H1 (cell line): ENCODE measurements at regions not wholly inside any gene's neighbourhood (a gene's known extent, or its start where the extent isn't known, plus 50 kb on each side); places are given as distances from the start of the nearest gene placed in this dataset.

ENCODE experiments used
- CTCF ChIA-PET: fragments of 300-600 bp; sonication (Branson Sonifier 250); formaldehyde crosslinking; loops from one replicate; lab custom pipeline; 2021; ENCODE audit not compliant: partially characterized antibody; lab: Charles Lee
- POLR2A ChIA-PET: fragments of 300-600 bp; sonication (Branson Sonifier 250); formaldehyde crosslinking; loops from one replicate; lab custom pipeline; 2021; ENCODE audit warnings: inconsistent platforms; ENCODE audit not compliant: partially characterized antibody; lab: Charles Lee
- DNase-seq, 2 experiments: peaks; one replicate each; pipeline versions ENCODE4 v3.0.0 to v3.0.0-alpha.2; 2010 to 2022; ENCODE audit warnings: low spot score in 2 of 2, low read depth in 1 of 2, mixed read lengths in 1 of 2
- FAIRE-seq: peaks from 2 replicates; lab custom pipeline; 2011; peaks lifted over from hg19 to GRCh38; lab: Jason Lieb, UNC
- H2AFZ ChIP-seq: 2 replicates; pipeline ENCODE4 v1.8.1; 2012; ENCODE audit warnings: low read length, inconsistent platforms
- H2AK5ac ChIP-seq: 2 replicates; pipeline ENCODE4 v1.6.1; 2013; ENCODE audit warnings: low read depth, low read length
- H2BK120ac ChIP-seq: replicated peaks from 2 replicates; pipeline ENCODE3; 2013; ENCODE audit warnings: low read depth, low read length, inconsistent platforms
- H2BK12ac ChIP-seq: 2 replicates; pipeline ENCODE4 v1.6.1; 2013; ENCODE audit warnings: low read depth, low read length
- H2BK15ac ChIP-seq: 2 replicates; pipeline ENCODE4 v1.6.1; 2013; ENCODE audit warnings: low read length
- H2BK20ac ChIP-seq: 2 replicates; pipeline ENCODE4 v1.6.1; 2013; ENCODE audit warnings: low read length
- H2BK5ac ChIP-seq: 2 replicates; pipeline ENCODE4 v1.6.1; 2013; ENCODE audit warnings: low read depth, low read length
- H3K14ac ChIP-seq: 2 replicates; pipeline ENCODE4 v1.6.1; 2013; ENCODE audit warnings: inconsistent platforms; ENCODE audit not compliant: insufficient read length
- H3K18ac ChIP-seq: 2 replicates; pipeline ENCODE4 v1.6.1; 2013; ENCODE audit warnings: low read length; ENCODE audit errors: extremely low read depth
- H3K23ac ChIP-seq: 2 replicates; pipeline ENCODE4 v1.6.1; 2013; ENCODE audit warnings: inconsistent platforms; ENCODE audit not compliant: insufficient read length
- H3K23me2 ChIP-seq: 2 replicates; pipeline ENCODE4 v1.6.1; 2013; ENCODE audit warnings: low read depth, low read length
- H3K27ac ChIP-seq: 2 replicates; pipeline ENCODE4 v1.6.1; 2011; ENCODE audit warnings: low read depth, low read length, inconsistent platforms
- H3K27me3 ChIP-seq, 4 experiments: replicated peaks in 1 of 4; 1 replicate in 1 of 4; 2 replicates in 3 of 4; pipeline versions ENCODE4 v1.6.1 to v1.8.1; 2011 to 2013; ENCODE audit warnings: low read length in 3 of 4, mild to moderate bottlenecking in 3 of 4, inconsistent platforms in 2 of 4, mixed read lengths in 2 of 4, moderate library complexity in 1 of 4; ENCODE audit not compliant: control insufficient read depth in 3 of 4, insufficient read depth in 3 of 4; ENCODE audit errors: extremely low read depth in 1 of 4
- H3K36me3 ChIP-seq, 4 experiments: 2 replicates each; pipeline versions ENCODE4 v1.6.1 to v1.8.1; 2011 to 2013; ENCODE audit warnings: mild to moderate bottlenecking in 4 of 4, low read length in 3 of 4, moderate library complexity in 2 of 4, control low read depth in 1 of 4, inconsistent platforms in 1 of 4; ENCODE audit not compliant: insufficient read depth in 4 of 4, control insufficient read depth in 2 of 4
- H3K4ac ChIP-seq: replicated peaks from 2 replicates; pipeline ENCODE3; 2013; ENCODE audit warnings: low read length, low read depth, mixed read lengths, inconsistent platforms; ENCODE audit not compliant: insufficient read length
- H3K4me1 ChIP-seq, 4 experiments: replicated peaks in 1 of 4; 1 replicate in 1 of 4; 2 replicates in 3 of 4; pipeline versions ENCODE4 v1.6.1 to v1.8.1; 2011 to 2013; ENCODE audit warnings: low read length in 3 of 4, inconsistent platforms in 2 of 4, mixed read lengths in 1 of 4; ENCODE audit not compliant: insufficient read depth in 4 of 4, control insufficient read depth in 3 of 4
- H3K4me2 ChIP-seq, 2 experiments: 2 replicates each; pipeline versions ENCODE4 v1.6.1 to v1.8.1; 2011 to 2013; ENCODE audit warnings: low read depth in 2 of 2, low read length in 2 of 2, control low read depth in 1 of 2, inconsistent platforms in 1 of 2, mild to moderate bottlenecking in 1 of 2; ENCODE audit not compliant: insufficient read depth in 1 of 2
- H3K4me3 ChIP-seq, 4 experiments: fragments of 200-600, 300-600 bp in 1 of 4; sonication (generic), shearing (Covaris generic), sonication (Bioruptor Twin) in 1 of 4; 2 replicates each; pipeline versions ENCODE4 v1.5.1 to v1.8.1; 2011 to 2016; ENCODE audit warnings: low read length in 4 of 4, low read depth in 3 of 4, control low read depth in 2 of 4, inconsistent platforms in 2 of 4, mild to moderate bottlenecking in 2 of 4, mixed read lengths in 1 of 4, moderate library complexity in 1 of 4; ENCODE audit not compliant: insufficient read depth in 2 of 4; ENCODE audit errors: extremely low read depth in 1 of 4
- H3K56ac ChIP-seq: replicated peaks from 2 replicates; pipeline ENCODE3; 2013; ENCODE audit warnings: low read depth, mild to moderate bottlenecking, mixed read lengths, low read length, inconsistent platforms; ENCODE audit not compliant: insufficient read length
- H3K79me1 ChIP-seq: 2 replicates; pipeline ENCODE4 v1.6.1; 2013; ENCODE audit warnings: low read depth, low read length, control low read depth
- H3K79me2 ChIP-seq, 2 experiments: 2 replicates each; pipeline versions ENCODE4 v1.6.1 to v1.8.1; 2012 to 2013; ENCODE audit warnings: low read length in 2 of 2, mild to moderate bottlenecking in 2 of 2, inconsistent platforms in 1 of 2; ENCODE audit not compliant: insufficient read depth in 2 of 2, control insufficient read depth in 1 of 2
- H3K9ac ChIP-seq, 4 experiments: replicated peaks in 1 of 4; 1 replicate in 1 of 4; 2 replicates in 3 of 4; pipeline versions ENCODE4 v1.6.1 to v1.8.1; 2011 to 2013; ENCODE audit warnings: low read depth in 3 of 4, low read length in 3 of 4, control low read depth in 2 of 4, mild to moderate bottlenecking in 2 of 4, moderate library complexity in 2 of 4, inconsistent platforms in 1 of 4; ENCODE audit errors: extremely low read depth in 1 of 4
- H3K9me3 ChIP-seq, 2 experiments: 2 replicates each; pipeline versions ENCODE4 v1.6.1 to v1.8.1; 2012 to 2013; ENCODE audit warnings: mild to moderate bottlenecking in 2 of 2, moderate library complexity in 2 of 2, control low read depth in 1 of 2, inconsistent platforms in 1 of 2, low read depth in 1 of 2, low read length in 1 of 2, mixed read lengths in 1 of 2; ENCODE audit not compliant: insufficient read depth in 2 of 2
- H4K20me1 ChIP-seq, 2 experiments: replicated peaks in 1 of 2; 2 replicates each; pipeline versions ENCODE3 to v1.8.1; 2011 to 2013; ENCODE audit warnings: inconsistent platforms in 2 of 2, low read length in 2 of 2, mild to moderate bottlenecking in 1 of 2; ENCODE audit not compliant: insufficient read depth in 2 of 2, control insufficient read depth in 1 of 2
- H4K5ac ChIP-seq: 2 replicates; pipeline ENCODE4 v1.6.1; 2013; ENCODE audit warnings: low read length, low read depth, mixed read lengths, inconsistent platforms; ENCODE audit not compliant: insufficient read length
- H4K8ac ChIP-seq: 2 replicates; pipeline ENCODE4 v1.8.0; 2013; ENCODE audit warnings: mild to moderate bottlenecking, moderate library complexity, low read length, inconsistent platforms; ENCODE audit not compliant: insufficient read depth; ENCODE audit errors: extremely low read depth
- H4K91ac ChIP-seq: replicated peaks from 2 replicates; pipeline ENCODE3; 2013; ENCODE audit warnings: low read length, mixed read lengths, inconsistent platforms; ENCODE audit not compliant: insufficient read length
- SP1 ChIP-seq: IDR thresholded peaks from 2 replicates; pipeline ENCODE4 v1.6.1; 2011; ENCODE audit warnings: low read depth, low read length
- WGBS, 2 experiments: shearing (Covaris generic) in 1 of 2; methylation state at CpG; one replicate each; pipeline versions ENCODE4 v1.1.6 to v1.1.7; 2013 to 2015; ENCODE audit warnings: low lambda C conversion rate in 2 of 2, mixed read lengths in 2 of 2, inconsistent platforms in 1 of 2, low coverage in 1 of 2, missing lambda C conversion rate in 1 of 2; ENCODE audit not compliant: insufficient replicate concordance in 2 of 2, insufficient coverage in 1 of 2, insufficient read length in 1 of 2; ENCODE audit errors: extremely low coverage in 1 of 2, missing lambda C conversion rate in 1 of 2; 5-methylcytosine and 5-hydroxymethylcytosine counted together
- TF ChIP-seq, protein P1 (sequence below): IDR thresholded peaks from 2 replicates; pipeline ENCODE4 v1.6.1; 2012; ENCODE audit warnings: inconsistent platforms

DNA sequence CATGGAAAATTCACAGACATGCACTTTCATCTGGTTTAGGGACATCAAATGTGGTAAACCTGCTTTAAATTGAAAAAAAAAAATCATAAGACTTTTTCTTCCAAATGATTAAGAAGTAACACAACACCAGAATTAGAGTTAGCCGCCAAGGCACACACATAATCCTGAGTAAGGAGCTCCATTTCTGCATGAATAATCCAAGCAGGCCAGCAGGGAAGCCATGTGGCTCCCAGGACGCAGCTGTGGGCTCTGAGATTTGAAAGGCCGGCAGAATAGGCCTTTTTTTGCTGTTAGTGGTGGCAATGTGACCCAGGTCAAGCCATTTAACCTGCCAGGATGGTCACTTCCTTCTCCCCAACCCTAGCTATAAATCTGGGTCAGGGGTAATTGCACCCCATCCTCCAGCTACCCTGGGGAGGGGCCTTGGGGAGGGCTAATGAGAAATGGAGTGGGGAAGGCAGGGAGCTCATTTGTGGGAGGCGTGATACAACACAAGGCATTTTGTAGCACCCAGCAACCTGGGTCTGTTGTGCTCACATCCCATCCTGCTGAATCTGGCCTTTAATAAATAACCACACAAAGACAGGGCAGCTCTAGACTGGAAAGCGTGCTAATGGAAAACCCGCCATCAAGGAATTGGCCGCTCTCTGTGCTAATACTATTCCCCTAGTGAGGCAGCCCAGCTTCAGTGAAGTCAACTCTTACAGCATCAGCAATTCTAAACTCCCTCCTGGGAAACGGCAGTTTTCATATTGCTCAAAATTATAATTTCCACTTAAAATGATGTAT is 178.5 kb downstream of the RHOU start:
- whole genome bisulfite sequencing, 2 experiments, result 86% methylated on average over 7 of the region's 8 CpGs; no CpG with 5 or more reads in 1 of the 2 experiments
- Histone ChIP-seq H4K8ac (no peak overlapping the region), H3K23me2 (no peaks in the 10 kb centered on the region), H3K9me3 (peaks cover 0 to 2% of the 10 kb centered on the region in 2 experiments; a peak in 1 of 4 replicates), H3K79me2 (no peaks in the 10 kb centered on the region), H4K91ac (peak overlapping the region; percentile 66), H2BK15ac (no peak overlapping the region), H3K14ac (no peak overlapping the region), H2BK120ac (peak overlapping the region; percentile 80), H4K20me1 (no peaks in the 10 kb centered on the region), H2BK20ac (no peak overlapping the region), H2BK5ac (no peak overlapping the region), H2BK12ac (no peak overlapping the region), H3K56ac (no peak overlapping the region), H3K4me3 (no peak overlapping the region), H3K4ac (no peak overlapping the region), H3K27me3 (no peaks in the 10 kb centered on the region), H3K9ac (no peak overlapping the region), H2AFZ (no peak overlapping the region), H3K23ac (no peak overlapping the region), H4K5ac (no peak overlapping the region), H3K79me1 (no peaks in the 10 kb centered on the region), H3K4me1 (peaks cover 2 to 9% (median 6%) of the 10 kb centered on the region in 4 experiments; a peak in 5 of 7 replicates), H3K27ac (no peak overlapping the region), H3K4me2 (no peak overlapping the region), H3K18ac (no peak overlapping the region), H2AK5ac (no peak overlapping the region), H3K36me3 (no peaks in the 10 kb centered on the region)
- DNase-seq (no peak), FAIRE-seq (no peak)
- ChIA-PET POLR2A (no interaction called here), CTCF (interaction anchor here (0.7 to 1.4 kb wide), 4 partner anchors 17 to 341 kb away, joined by 3 to 5 read pairs (median 4); no protein-coding TSS in a partner anchor)
- TF ChIP-seq SP1, result no peak
- TF ChIP-seq, protein P1, sequence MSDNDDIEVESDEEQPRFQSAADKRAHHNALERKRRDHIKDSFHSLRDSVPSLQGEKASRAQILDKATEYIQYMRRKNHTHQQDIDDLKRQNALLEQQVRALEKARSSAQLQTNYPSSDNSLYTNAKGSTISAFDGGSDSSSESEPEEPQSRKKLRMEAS, result 0 out of 2 replicates have a peak, but pooled peaks have one; percentile 34
